Peyer's patch (tissue), 4 donors: ENCODE measurements at regions not wholly inside any gene's neighbourhood (a gene's known extent, or its start where the extent isn't known, plus 50 kb on each side); places are given as distances from the start of the nearest gene placed in this dataset.

ENCODE experiments used
- POLR2A ChIP-seq, 2 donors: fragments of 450-650 bp; IDR thresholded peaks; one replicate each; pipeline ENCODE4 v1.5.1; 2017; ENCODE audit warnings: antibody characterized with exemption in 2 of 2, mild to moderate bottlenecking in 2 of 2, moderate library complexity in 2 of 2
- TF ChIP-seq, protein P1 (sequence below), 6 experiments: fragments of 450-650 bp in 4 of 6; fragments of 200-600 bp in 2 of 6; sonication (generic) in 1 of 6; IDR thresholded peaks; one replicate each; pipeline ENCODE4 v1.5.1; 2017 to 2019; ENCODE audit warnings: antibody characterized with exemption in 6 of 6, mild to moderate bottlenecking in 3 of 6, moderate library complexity in 1 of 6

- TF ChIP-seq, protein P1, sequence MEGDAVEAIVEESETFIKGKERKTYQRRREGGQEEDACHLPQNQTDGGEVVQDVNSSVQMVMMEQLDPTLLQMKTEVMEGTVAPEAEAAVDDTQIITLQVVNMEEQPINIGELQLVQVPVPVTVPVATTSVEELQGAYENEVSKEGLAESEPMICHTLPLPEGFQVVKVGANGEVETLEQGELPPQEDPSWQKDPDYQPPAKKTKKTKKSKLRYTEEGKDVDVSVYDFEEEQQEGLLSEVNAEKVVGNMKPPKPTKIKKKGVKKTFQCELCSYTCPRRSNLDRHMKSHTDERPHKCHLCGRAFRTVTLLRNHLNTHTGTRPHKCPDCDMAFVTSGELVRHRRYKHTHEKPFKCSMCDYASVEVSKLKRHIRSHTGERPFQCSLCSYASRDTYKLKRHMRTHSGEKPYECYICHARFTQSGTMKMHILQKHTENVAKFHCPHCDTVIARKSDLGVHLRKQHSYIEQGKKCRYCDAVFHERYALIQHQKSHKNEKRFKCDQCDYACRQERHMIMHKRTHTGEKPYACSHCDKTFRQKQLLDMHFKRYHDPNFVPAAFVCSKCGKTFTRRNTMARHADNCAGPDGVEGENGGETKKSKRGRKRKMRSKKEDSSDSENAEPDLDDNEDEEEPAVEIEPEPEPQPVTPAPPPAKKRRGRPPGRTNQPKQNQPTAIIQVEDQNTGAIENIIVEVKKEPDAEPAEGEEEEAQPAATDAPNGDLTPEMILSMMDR (IDR thresholded peaks at IDR 0.05) = no peak
- TF ChIP-seq POLR2A (IDR thresholded peaks at IDR 0.05) = no peak
Observed at GRCh38 chr7:52911795-52912194, 123.6 kb upstream of the POM121L12 start.
